CD4-positive, alpha-beta T cell treated with Interferon gamma for 1 hour (primary cell): ENCODE measurements at regions not wholly inside any gene's neighbourhood (a gene's known extent, or its start where the extent isn't known, plus 50 kb on each side); places are given as distances from the start of the nearest gene placed in this dataset.
"Not testable (repeated sequence)": the region's sequence is repeated elsewhere in the genome, so short reads cannot be mapped to it uniquely, and the experiment has no call there.

Source experiments
- DNase-seq: peaks from one replicate; pipeline ENCODE4 v3.0.0-alpha.2; 2020

- DNase-seq: not testable (repeated sequence)
Observed at GRCh38 chr2:132332345-132333033, 84.1 kb upstream of the GPR39 start.

GRCh38 chr2:132337135-132337534 is 79.5 kb upstream of the GPR39 start:
- DNase-seq: not testable (repeated sequence)

GRCh38 chr2:132337844-132338243 is 78.8 kb upstream of the GPR39 start:
- not testable (repeated sequence) for DNase-seq

- not testable (repeated sequence) for DNase-seq
Observed at GRCh38 chr2:132347041-132347780, 69.4 kb upstream of the GPR39 start.

GRCh38 chr2:132349092-132349687 is 67.4 kb upstream of the GPR39 start:
- not testable (repeated sequence) for DNase-seq

- DNase-seq: not testable (repeated sequence)
Observed at GRCh38 chr2:132351668-132352067, 64.9 kb upstream of the GPR39 start.

GRCh38 chr2:132352481-132353001 is 64.1 kb upstream of the GPR39 start:
- DNase-seq: not testable (repeated sequence)

- peak; percentile 36 for DNase-seq
Observed at GRCh38 chr2:132353380-132353779, 63.2 kb upstream of the GPR39 start.

- not testable (repeated sequence) for DNase-seq
Observed at GRCh38 chr2:132360964-132361363, 55.6 kb upstream of the GPR39 start.

- not testable (repeated sequence) for DNase-seq
Observed at GRCh38 chr2:132361498-132361897, 55.1 kb upstream of the GPR39 start.

- DNase-seq: not testable (repeated sequence)
Observed at GRCh38 chr2:132363352-132363751, 53.3 kb upstream of the GPR39 start.

- not testable (repeated sequence) for DNase-seq
Observed at GRCh38 chr2:132365963-132366362, 50.6 kb upstream of the GPR39 start.

- DNase-seq: no peak
Observed at GRCh38 chr2:132366421-132367180, 50.0 kb upstream of the GPR39 start.
